Inferior parietal cortex (tissue), 1 donor: ENCODE measurements at regions not wholly inside any gene's neighbourhood (a gene's known extent, or its start where the extent isn't known, plus 50 kb on each side); places are given as distances from the start of the nearest gene placed in this dataset.

Experiments
- DNase-seq: peaks from one replicate; pipeline ENCODE4 v3.0.0-alpha.2; 2016; ENCODE audit errors: extremely low spot score

GRCh38 chr14:65318636-65319506 lies 93.7 kb upstream of the FUT8 start:
- no peak for DNase-seq

- DNase-seq = no peak
Measured at GRCh38 chr14:65320661-65321308, 91.7 kb upstream of the FUT8 start.

DNA sequence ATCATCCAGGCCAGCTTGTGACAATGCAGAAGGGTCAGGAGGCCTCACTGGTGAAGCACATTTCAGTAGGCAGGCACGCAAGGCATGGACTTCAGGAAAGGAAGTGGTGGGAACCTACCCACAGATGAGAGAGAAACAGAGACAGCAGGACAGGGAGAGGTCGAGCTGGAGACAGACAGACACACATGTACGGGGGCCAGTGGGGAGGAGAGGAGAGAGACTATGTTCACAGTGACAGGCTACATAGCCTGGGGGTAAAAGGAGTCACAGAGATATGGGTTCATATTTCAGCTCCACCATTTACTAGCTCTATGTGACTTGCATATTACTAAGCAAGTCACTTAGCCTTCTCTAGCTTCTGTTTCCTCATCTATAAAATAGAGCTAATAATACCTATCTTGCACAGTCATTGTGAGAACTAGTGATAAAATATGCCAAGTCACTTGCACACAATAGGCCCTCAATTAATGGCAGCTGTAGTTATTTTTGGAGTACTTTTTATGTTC lies 91.1 kb upstream of the FUT8 start:
- no peak for DNase-seq

DNA sequence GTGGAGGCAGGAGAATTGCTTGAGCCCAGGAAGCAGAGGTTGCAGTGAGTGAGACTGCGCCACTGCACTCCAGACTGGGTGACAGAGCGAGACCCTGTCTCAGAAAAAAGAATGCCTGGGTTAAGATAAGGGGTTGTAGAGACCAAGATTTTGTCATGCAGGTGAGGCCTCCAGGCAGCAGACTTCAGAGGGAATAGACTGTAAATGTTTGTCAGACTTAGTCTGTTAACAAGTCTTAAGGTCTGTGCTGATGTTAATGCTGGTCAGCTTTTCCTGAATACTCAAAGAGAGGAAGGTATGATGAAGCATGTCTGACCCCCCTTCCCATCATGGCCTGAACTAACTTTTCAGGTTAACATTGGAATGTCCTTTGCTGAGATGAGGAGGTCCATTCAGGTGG lies 83.0 kb upstream of the FUT8 start:
- DNase-seq = no peak

DNA sequence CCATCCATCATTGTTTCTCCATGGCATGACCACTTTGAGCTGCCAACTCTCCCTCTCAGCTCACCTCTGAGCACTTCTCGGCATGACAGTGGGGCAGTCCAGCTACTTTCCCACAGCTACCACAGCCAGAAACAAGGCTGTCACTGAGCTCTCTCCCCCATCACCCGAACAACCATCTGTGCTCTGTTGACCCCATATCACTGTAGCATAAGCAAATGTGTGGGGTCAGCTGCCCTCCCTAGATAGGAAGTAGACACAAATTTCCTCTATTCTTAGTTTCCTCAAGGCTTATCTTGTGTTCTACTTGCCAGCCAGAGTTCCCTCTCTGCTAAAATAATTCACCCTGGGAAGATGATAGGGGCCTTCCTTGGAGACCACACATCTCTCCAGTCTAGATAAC lies 82.6 kb upstream of the FUT8 start:
- no peak for DNase-seq

GRCh38 chr14:65330416-65330815 lies 82.1 kb upstream of the FUT8 start:
- DNase-seq = no peak

GRCh38 chr14:65331652-65332051 lies 80.9 kb upstream of the FUT8 start:
- no peak for DNase-seq

GRCh38 chr14:65332141-65332871 lies 80.2 kb upstream of the FUT8 start:
- DNase-seq = no peak

- DNase-seq = no peak
Measured at GRCh38 chr14:65333943-65334687, 78.4 kb upstream of the FUT8 start.

DNA sequence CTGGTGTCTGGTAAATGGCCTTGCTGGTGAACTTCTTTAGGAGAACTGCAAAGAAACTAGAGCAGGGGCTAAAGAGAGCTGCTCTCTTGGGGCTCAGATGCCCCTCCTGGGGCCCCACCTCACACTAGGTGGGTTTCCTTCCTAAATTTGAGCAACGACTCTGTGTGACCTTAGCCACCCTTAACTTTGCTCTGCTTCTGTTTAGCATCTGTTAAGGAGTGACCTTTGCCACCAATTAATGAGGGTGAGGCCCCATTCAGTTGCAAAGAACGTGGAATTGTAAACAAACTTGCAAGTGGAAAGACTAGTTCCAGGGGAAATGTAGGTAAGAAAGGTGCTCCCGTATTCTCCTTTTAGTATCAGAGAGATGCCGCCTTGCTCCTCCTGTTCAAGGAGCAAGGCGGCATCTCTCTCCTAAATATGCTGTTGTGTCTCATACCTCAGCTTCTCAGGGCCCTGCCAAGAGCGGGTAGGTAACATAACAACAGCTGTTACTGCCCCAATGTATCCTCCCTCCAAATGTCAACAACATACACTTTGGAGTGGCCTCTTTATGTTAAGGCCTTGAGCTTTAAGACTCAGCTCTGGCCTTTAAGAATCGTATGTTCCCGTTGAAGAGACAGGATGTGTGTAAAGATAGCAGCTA lies 77.6 kb upstream of the FUT8 start:
- DNase-seq = no peak

DNA sequence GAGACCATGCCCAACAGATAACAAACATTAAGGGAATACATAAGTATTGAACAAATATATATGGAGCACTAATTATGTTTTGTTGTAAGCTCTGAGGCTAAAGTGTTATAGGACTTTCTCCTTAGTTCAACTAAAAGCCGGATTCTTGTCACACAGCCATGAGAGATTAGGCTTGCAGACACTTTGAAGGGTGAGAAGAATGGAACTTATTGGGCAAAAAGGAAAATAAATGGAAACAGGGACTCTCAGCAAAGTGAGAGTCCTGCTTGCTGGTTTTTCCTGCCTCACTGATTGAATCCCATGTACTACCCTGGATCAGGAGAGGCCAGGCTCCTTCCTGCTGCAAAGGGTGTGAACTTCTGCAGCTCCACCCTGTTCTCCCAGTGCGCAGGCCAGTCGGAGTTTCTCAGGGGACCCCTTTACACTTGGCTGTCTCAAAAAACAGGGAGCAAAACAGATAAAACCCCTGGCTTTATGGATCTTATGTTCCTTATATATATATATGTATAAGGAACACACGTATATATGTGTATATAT lies 77.1 kb upstream of the FUT8 start:
- no peak for DNase-seq

DNA sequence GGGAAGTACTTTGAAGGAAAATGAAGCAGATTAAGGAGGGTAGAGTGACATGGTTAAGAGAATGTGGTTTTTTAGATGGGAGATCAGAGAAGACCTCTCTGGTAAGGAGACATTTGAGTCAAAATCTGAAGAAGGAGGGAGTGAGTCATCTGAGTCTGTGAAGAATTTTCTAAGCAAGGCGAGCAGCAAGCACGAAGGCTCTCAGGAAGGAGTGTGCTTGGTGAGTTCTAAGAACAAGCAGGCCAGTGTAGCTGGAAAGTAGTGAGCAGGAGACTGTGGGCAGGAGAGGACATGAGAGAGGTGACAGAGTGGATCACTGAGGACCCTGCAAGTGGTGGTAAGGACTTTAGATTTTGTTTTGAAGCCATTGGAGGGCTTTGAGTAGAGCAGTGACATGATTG lies 76.3 kb upstream of the FUT8 start:
- no peak for DNase-seq

- no peak for DNase-seq
Measured at GRCh38 chr14:65339866-65340265, 72.7 kb upstream of the FUT8 start.

- DNase-seq = no peak
Measured at GRCh38 chr14:65344011-65344410, 68.5 kb upstream of the FUT8 start.

- DNase-seq = no peak
Measured at GRCh38 chr14:65345266-65345665, 67.3 kb upstream of the FUT8 start.

DNA sequence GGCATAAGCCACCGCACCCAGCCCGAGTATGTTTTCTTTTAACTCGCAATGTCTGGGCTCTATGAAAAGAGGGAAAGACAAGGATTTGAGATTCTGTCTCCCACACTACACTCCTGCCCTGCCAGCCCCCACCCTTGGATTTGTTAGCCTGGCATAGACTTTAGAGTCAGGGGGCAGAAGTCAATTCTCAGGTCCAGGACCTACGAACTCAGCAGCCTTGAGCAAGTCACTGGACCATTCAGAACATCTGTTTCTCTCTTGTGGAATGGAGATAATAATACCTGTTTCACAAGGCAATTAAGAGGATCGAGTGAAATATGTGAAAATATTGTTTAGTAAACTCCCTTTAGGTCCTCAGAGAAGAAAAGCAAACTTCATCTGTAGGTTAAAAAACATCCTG lies 66.1 kb upstream of the FUT8 start:
- no peak for DNase-seq

DNA sequence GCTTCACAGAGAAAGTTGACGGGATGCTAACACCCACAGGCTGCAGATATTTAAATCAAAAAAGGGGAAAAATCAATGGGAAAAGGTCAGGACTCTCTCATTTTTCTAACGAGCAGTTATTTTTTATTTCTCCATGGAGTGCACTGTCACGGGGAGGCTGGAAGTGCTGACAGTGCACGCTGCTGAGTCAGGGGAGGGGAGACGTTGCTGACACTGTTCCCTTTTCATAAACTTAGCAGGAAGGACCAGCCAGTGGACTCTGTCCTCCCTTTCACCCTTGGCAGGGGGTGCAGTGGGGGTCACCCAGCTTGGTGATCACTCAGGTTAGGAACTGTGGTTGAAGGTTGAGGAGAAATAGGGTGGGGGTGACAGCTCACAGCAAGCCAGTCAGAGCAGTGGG lies 65.6 kb upstream of the FUT8 start:
- no peak for DNase-seq

DNA sequence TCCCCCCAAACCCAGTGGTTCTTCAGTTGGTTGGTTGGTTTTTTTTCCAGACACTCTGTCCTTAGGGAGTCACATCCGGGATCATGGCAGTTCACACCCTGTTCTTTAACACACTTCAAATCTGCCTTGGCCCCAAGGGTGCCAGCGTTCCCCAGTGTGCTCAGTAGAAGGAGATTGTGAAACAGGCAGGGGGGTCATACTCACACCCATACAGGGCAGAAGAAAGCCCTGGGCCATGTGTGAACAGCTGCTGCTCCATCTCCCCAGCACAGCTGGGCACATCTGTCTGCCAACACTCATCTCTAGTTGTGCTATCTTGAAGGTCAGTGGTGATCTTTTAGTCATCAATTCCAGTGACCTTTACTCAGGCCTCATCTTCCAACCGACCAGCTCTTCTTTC lies 64.4 kb upstream of the FUT8 start:
- DNase-seq = no peak

DNA sequence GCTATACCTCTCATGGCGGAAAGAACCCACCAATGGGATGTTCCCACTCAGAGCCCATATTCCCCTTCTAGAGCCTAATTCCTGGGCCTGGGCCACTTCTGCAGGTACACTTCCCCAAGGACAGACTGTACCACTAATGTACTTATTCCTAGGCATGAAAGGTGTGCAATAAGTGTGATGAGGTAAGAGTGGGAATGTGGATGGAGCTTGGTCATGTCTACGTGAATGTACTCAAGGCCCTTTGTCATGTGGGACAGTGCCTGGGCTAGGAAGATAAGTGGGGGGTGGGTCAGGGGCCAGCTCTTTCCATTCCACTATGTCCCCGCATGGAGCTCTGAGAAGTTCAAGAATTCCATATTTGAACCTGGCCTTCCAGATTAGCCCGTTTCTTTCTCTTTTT lies 63.4 kb upstream of the FUT8 start:
- DNase-seq = no peak

GRCh38 chr14:65351493-65352194 lies 60.9 kb upstream of the FUT8 start:
- DNase-seq = no peak
